Glutamatergic neuron (in vitro differentiated cells): ENCODE measurements at regions not wholly inside any gene's neighbourhood (a gene's known extent, or its start where the extent isn't known, plus 50 kb on each side); places are given as distances from the start of the nearest gene placed in this dataset.

Experiments used
- DNase-seq: peaks from one replicate; pipeline ENCODE4 v3.0.0; 2022
- H3K27ac Mint-ChIP-seq: one replicate; pipeline ENCODE4 v1.8.0; 2020; ENCODE audit warnings: mild to moderate bottlenecking, mixed read lengths, inconsistent platforms; ENCODE audit not compliant: unreplicated experiment
- H3K27me3 Mint-ChIP-seq: one replicate; pipeline ENCODE4 v1.8.0; 2020; ENCODE audit warnings: mild to moderate bottlenecking, moderate library complexity, mixed read lengths, inconsistent platforms; ENCODE audit not compliant: unreplicated experiment
- H3K36me3 Mint-ChIP-seq: one replicate; pipeline ENCODE4 v1.8.0; 2020; ENCODE audit warnings: mild to moderate bottlenecking, mixed read lengths, inconsistent platforms; ENCODE audit not compliant: unreplicated experiment
- H3K4me1 Mint-ChIP-seq: one replicate; pipeline ENCODE4 v1.8.0; 2020; ENCODE audit warnings: mild to moderate bottlenecking, low read depth, mixed read lengths, inconsistent platforms; ENCODE audit not compliant: unreplicated experiment
- H3K4me3 Mint-ChIP-seq: one replicate; pipeline ENCODE4 v1.8.0; 2020; ENCODE audit warnings: mild to moderate bottlenecking, mixed read lengths, inconsistent platforms; ENCODE audit not compliant: unreplicated experiment
- H3K9me3 Mint-ChIP-seq: one replicate; pipeline ENCODE4 v1.8.0; 2020; ENCODE audit warnings: mild to moderate bottlenecking, moderate library complexity, mixed read lengths, inconsistent platforms; ENCODE audit not compliant: unreplicated experiment
- TF ChIP-seq, protein P1 (sequence below): fragments of 200-600 bp; sonication (generic); IDR thresholded peaks from one replicate; pipeline ENCODE4 v1.5.0; 2021; ENCODE audit not compliant: partially characterized antibody, unreplicated experiment

GRCh38 chr4:110798687-110799086, 175.8 kb upstream of the PITX2 start:
- H3K36me3 Mint-ChIP-seq: no peaks in the 10 kb centered on the region
- no peak overlapping the region for H3K27ac Mint-ChIP-seq
- H3K27me3 Mint-ChIP-seq: no peaks in the 10 kb centered on the region
- H3K4me1 Mint-ChIP-seq: peaks cover 11% of the 10 kb centered on the region
- peaks cover 2% of the 10 kb centered on the region for H3K9me3 Mint-ChIP-seq
- H3K4me3 Mint-ChIP-seq: no peak overlapping the region
- DNase-seq: no peak
- TF ChIP-seq, protein P1, sequence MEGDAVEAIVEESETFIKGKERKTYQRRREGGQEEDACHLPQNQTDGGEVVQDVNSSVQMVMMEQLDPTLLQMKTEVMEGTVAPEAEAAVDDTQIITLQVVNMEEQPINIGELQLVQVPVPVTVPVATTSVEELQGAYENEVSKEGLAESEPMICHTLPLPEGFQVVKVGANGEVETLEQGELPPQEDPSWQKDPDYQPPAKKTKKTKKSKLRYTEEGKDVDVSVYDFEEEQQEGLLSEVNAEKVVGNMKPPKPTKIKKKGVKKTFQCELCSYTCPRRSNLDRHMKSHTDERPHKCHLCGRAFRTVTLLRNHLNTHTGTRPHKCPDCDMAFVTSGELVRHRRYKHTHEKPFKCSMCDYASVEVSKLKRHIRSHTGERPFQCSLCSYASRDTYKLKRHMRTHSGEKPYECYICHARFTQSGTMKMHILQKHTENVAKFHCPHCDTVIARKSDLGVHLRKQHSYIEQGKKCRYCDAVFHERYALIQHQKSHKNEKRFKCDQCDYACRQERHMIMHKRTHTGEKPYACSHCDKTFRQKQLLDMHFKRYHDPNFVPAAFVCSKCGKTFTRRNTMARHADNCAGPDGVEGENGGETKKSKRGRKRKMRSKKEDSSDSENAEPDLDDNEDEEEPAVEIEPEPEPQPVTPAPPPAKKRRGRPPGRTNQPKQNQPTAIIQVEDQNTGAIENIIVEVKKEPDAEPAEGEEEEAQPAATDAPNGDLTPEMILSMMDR: no peak

- H3K36me3 Mint-ChIP-seq: no peaks in the 10 kb centered on the region
- H3K4me3 Mint-ChIP-seq: no peak overlapping the region
- H3K9me3 Mint-ChIP-seq: peaks cover 2% of the 10 kb centered on the region
- peaks cover 7% of the 10 kb centered on the region for H3K4me1 Mint-ChIP-seq
- no peak overlapping the region for H3K27ac Mint-ChIP-seq
- TF ChIP-seq, protein P1: no peak
- no peaks in the 10 kb centered on the region for H3K27me3 Mint-ChIP-seq
- no peak for DNase-seq
Observed at GRCh38 chr4:110799211-110799610, 176.3 kb upstream of the PITX2 start.

DNA sequence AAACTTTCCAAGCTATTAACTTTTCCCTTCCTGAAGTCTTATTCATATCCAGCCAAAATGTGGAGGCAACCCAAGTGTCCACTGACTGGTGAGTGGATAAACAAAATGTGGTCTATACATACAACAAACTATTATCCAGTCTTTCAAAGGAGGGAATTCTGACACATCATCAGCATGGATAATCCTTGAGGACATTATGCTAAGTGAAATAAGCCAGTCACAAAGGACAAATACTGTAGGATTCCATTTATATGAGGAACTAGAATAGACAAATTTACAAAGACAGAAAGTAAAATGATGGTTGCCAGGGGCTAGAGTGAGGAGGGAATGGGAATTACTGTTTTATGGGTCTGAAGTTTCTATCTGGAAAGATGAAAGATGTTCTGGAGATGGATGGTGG, 178.7 kb upstream of the PITX2 start:
- peaks cover 2% of the 10 kb centered on the region for H3K9me3 Mint-ChIP-seq
- no peaks in the 10 kb centered on the region for H3K27me3 Mint-ChIP-seq
- peaks cover 7% of the 10 kb centered on the region for H3K4me1 Mint-ChIP-seq
- TF ChIP-seq, protein P1: no peak
- H3K36me3 Mint-ChIP-seq: no peaks in the 10 kb centered on the region
- H3K4me3 Mint-ChIP-seq: no peak overlapping the region
- no peak for DNase-seq
- H3K27ac Mint-ChIP-seq: no peak overlapping the region

- H3K4me1 Mint-ChIP-seq: no peaks in the 10 kb centered on the region
- H3K36me3 Mint-ChIP-seq: no peaks in the 10 kb centered on the region
- TF ChIP-seq, protein P1: no peak
- no peak for DNase-seq
- H3K9me3 Mint-ChIP-seq: no peaks in the 10 kb centered on the region
- no peak overlapping the region for H3K27ac Mint-ChIP-seq
- no peaks in the 10 kb centered on the region for H3K27me3 Mint-ChIP-seq
- H3K4me3 Mint-ChIP-seq: no peak overlapping the region
Observed at GRCh38 chr4:110808351-110808878, 185.5 kb upstream of the PITX2 start.

GRCh38 chr4:110815950-110816349, 193.1 kb upstream of the PITX2 start:
- no peaks in the 10 kb centered on the region for H3K4me1 Mint-ChIP-seq
- H3K27me3 Mint-ChIP-seq: no peaks in the 10 kb centered on the region
- H3K36me3 Mint-ChIP-seq: no peaks in the 10 kb centered on the region
- DNase-seq: no peak
- H3K9me3 Mint-ChIP-seq: no peaks in the 10 kb centered on the region
- H3K4me3 Mint-ChIP-seq: no peak overlapping the region
- no peak overlapping the region for H3K27ac Mint-ChIP-seq
- TF ChIP-seq, protein P1: no peak
